ENCODE measurements at regions not wholly inside any gene's neighbourhood (a gene's known extent, or its start where the extent isn't known, plus 50 kb on each side); places are given as distances from the start of the nearest gene placed in this dataset.

DNA sequence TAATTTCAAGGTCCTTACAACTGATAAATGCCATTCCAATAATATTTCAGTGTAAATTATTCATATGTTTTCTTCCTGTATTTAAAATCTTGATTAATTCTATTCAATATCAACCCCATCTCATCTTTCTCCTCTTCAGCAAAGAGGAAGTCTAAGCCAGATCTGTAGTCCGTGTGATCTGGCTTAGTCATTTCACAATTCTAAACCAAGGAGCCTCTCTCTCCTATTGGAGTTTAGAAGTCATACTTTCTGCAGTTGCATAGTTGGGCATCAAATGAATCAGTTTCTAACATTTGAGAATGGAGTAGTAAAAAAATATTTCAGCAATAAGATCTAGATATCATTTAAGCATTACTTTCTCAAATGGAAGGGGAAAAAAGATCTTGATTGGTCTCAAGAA, 354.9 kb downstream of the JRKL start:
- ATAC-seq (no peak), DNase-seq (ENCODE audit: low read depth, low spot score) (no peak), FAIRE-seq (no peak)
- ChIA-PET RAD21 (ENCODE audit: unreplicated experiment) (no interaction called here), SMC1A (ENCODE audit: uncharacterized antibody, unreplicated experiment) (no interaction called here), POLR2A (no interaction called here), CTCF (no interaction called here)
- H3K9ac ChIP-seq (ENCODE audit: control insufficient read depth, insufficient read depth, low read length), result no peak overlapping the region
- in situ Hi-C loops (cut with MboI) (no loop called here), intact Hi-C loops (cut with micrococcal nuclease; ENCODE audit: unreplicated experiment) (no loop called here)
- no peaks in the 10 kb centered on the region for H3K79me2 ChIP-seq (ENCODE audit: control insufficient read depth, insufficient read depth, low read length)
- no peaks in the 10 kb centered on the region for H3K9me3 ChIP-seq (replicated peaks; ENCODE audit: control insufficient read depth, insufficient read depth, low read length)
- no peak overlapping the region for H2AFZ ChIP-seq (ENCODE audit: control insufficient read depth, low read depth, low read length)
- TF ChIP-seq SUZ12 (IDR thresholded peaks at IDR 0.05; ENCODE audit: unreplicated experiment), result no peak
- TF ChIP-seq, protein P1, sequence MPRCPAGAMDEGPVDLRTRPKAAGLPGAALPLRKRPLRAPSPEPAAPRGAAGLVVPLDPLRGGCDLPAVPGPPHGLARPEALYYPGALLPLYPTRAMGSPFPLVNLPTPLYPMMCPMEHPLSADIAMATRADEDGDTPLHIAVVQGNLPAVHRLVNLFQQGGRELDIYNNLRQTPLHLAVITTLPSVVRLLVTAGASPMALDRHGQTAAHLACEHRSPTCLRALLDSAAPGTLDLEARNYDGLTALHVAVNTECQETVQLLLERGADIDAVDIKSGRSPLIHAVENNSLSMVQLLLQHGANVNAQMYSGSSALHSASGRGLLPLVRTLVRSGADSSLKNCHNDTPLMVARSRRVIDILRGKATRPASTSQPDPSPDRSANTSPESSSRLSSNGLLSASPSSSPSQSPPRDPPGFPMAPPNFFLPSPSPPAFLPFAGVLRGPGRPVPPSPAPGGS (IDR thresholded peaks at IDR 0.05; ENCODE audit: borderline replicate concordance, insufficient read depth, low read depth, low read length, poor library complexity, severe bottlenecking), result no peak
- TF ChIP-seq POLR2AphosphoS5 (IDR thresholded peaks at IDR 0.05; ENCODE audit: low read length), result no peak
- no peak for TF ChIP-seq PAX5 (IDR thresholded peaks at IDR 0.05; ENCODE audit: borderline replicate concordance, low read depth, low read length)
- no peak for TF ChIP-seq SMAD1 (IDR thresholded peaks at IDR 0.05; ENCODE audit: low read depth, partially characterized antibody)
- TF ChIP-seq, protein P2, sequence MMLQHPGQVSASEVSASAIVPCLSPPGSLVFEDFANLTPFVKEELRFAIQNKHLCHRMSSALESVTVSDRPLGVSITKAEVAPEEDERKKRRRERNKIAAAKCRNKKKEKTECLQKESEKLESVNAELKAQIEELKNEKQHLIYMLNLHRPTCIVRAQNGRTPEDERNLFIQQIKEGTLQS (IDR thresholded peaks at IDR 0.05; ENCODE audit: borderline replicate concordance, extremely low read depth, low read depth, low read length), result no peak
- TF ChIP-seq RELB (IDR thresholded peaks at IDR 0.05; ENCODE audit: low read depth), result no peak
- no peak for TF ChIP-seq CREM (IDR thresholded peaks at IDR 0.05; ENCODE audit: low read depth)
- no peak overlapping the region for H3K4me2 ChIP-seq (ENCODE audit: control insufficient read depth, insufficient read depth)
- H4K20me1 ChIP-seq (ENCODE audit: control insufficient read depth, insufficient read depth), result no peaks in the 10 kb centered on the region
- H3K4me3 ChIP-seq, result no peak overlapping the region
- no peaks in the 10 kb centered on the region for H3K36me3 ChIP-seq (ENCODE audit: control insufficient read depth in 2 of 2, insufficient read depth in 2 of 2, low read length in 1 of 2)
- H3K27me3 ChIP-seq (replicated peaks in 1 of 2; ENCODE audit: control insufficient read depth in 2 of 2, insufficient read depth in 2 of 2, low read length in 1 of 2), result peaks cover 0 to 1% of the 10 kb centered on the region in 2 experiments; a peak in 1 of 4 replicates
- no peaks in the 10 kb centered on the region for H3K4me1 ChIP-seq (ENCODE audit: control insufficient read depth, insufficient read depth, low read length)
- no TSS peak for BruUV-seq (replicated peaks)
- no peak overlapping the region for H3K27ac ChIP-seq (ENCODE audit: control insufficient read depth, insufficient read depth)
- WGBS (ENCODE audit: insufficient coverage, insufficient replicate concordance, low lambda C conversion rate, missing lambda C conversion rate), result 0% methylated on average over 1 of the region's 1 CpG

Data from GM12878 (cell line).